ENCODE measurements at regions not wholly inside any gene's neighbourhood (a gene's known extent, or its start where the extent isn't known, plus 50 kb on each side); places are given as distances from the start of the nearest gene placed in this dataset.

- TF ChIP-seq POLR2A (IDR thresholded peaks at IDR 0.05; ENCODE audit: borderline replicate concordance, extremely low read depth, insufficient read depth, insufficient read length), result no peak
- TF ChIP-seq CTCF (IDR thresholded peaks at IDR 0.05 in 2 of 3, conservative IDR thresholded peaks at IDR 0.05 in 1 of 3; ENCODE audit: borderline replicate concordance in 1 of 3, insufficient read depth in 1 of 3, low read depth in 2 of 3, low read length in 2 of 3), result no peak
- no peak for TF ChIP-seq EZH2 (IDR thresholded peaks at IDR 0.05)
- TF ChIP-seq ATF3 (IDR thresholded peaks at IDR 0.05), result no peak
- no peak for TF ChIP-seq RAD21 (IDR thresholded peaks at IDR 0.05; ENCODE audit: low read depth)
Observed at GRCh38 chr13:87788363-87788762, 117.2 kb downstream of the SLITRK5 start.

Data from HCT116 (cell line).